CD8-positive, alpha-beta memory T cell (primary cell): ENCODE measurements at regions not wholly inside any gene's neighbourhood (a gene's known extent, or its start where the extent isn't known, plus 50 kb on each side); places are given as distances from the start of the nearest gene placed in this dataset.
"Not testable (repeated sequence)": the region's sequence is repeated elsewhere in the genome, so short reads cannot be mapped to it uniquely, and the experiment has no call there.

Experiments used
- CTCF ChIA-PET: fragments of 350-600 bp; sonication (Branson Sonifier 250); formaldehyde crosslinking; loops from one replicate; lab custom pipeline; 2021; ENCODE audit warnings: antibody characterized with exemption; lab: Charles Lee
- POLR2A ChIA-PET: fragments of 350-600 bp; sonication (Branson Sonifier 250); formaldehyde crosslinking; loops from one replicate; lab custom pipeline; 2021; ENCODE audit warnings: antibody characterized with exemption; lab: Charles Lee
- DNase-seq, 5 donors: peaks; one replicate each; pipeline versions ENCODE4 v3.0.0 to v3.0.0-alpha.2; 2020 to 2022; ENCODE audit warnings: mixed read lengths in 1 of 5
- H3K27ac ChIP-seq: one replicate; pipeline ENCODE4 v1.7.0; 2013; ENCODE audit warnings: low read depth, mild to moderate bottlenecking, low read length, moderate library complexity
- H3K27me3 ChIP-seq: 2 replicates; pipeline ENCODE4 v1.7.0; 2013; ENCODE audit warnings: low read length, mild to moderate bottlenecking; ENCODE audit not compliant: insufficient read depth, poor library complexity, severe bottlenecking
- H3K36me3 ChIP-seq: 2 replicates; pipeline ENCODE4 v1.7.0; 2013; ENCODE audit warnings: mild to moderate bottlenecking, low read length, moderate library complexity; ENCODE audit not compliant: insufficient read depth
- H3K4me1 ChIP-seq: 2 replicates; pipeline ENCODE4 v1.7.0; 2013; ENCODE audit warnings: mild to moderate bottlenecking, low read length, moderate library complexity; ENCODE audit not compliant: insufficient read depth
- H3K4me3 ChIP-seq: 2 replicates; pipeline ENCODE4 v1.7.0; 2013; ENCODE audit warnings: mild to moderate bottlenecking, low read length
- H3K9me3 ChIP-seq: 2 replicates; pipeline ENCODE4 v1.7.0; 2013; ENCODE audit warnings: mild to moderate bottlenecking, low read length
- H3K27ac Mint-ChIP-seq, 8 donors: one replicate each; pipeline ENCODE4 v1.8.0; 2020 to 2021; ENCODE audit warnings: mixed read lengths in 8 of 8, mild to moderate bottlenecking in 6 of 8, inconsistent platforms in 3 of 8, moderate library complexity in 3 of 8
- H3K27me3 Mint-ChIP-seq, 2 donors: one replicate each; pipeline ENCODE4 v1.8.0; 2020 to 2021; ENCODE audit warnings: mixed read lengths in 2 of 2, mild to moderate bottlenecking in 1 of 2, moderate library complexity in 1 of 2
- H3K36me3 Mint-ChIP-seq, 3 donors: one replicate each; pipeline ENCODE4 v1.8.0; 2020 to 2021; ENCODE audit warnings: mixed read lengths in 3 of 3, inconsistent platforms in 1 of 3, mild to moderate bottlenecking in 1 of 3
- H3K4me1 Mint-ChIP-seq, 3 donors: one replicate each; pipeline ENCODE4 v1.8.0; 2020 to 2021; ENCODE audit warnings: mixed read lengths in 3 of 3, inconsistent platforms in 1 of 3, mild to moderate bottlenecking in 1 of 3
- H3K4me3 Mint-ChIP-seq, 7 donors: one replicate each; pipeline ENCODE4 v1.8.0; 2020 to 2021; ENCODE audit warnings: mixed read lengths in 7 of 7, mild to moderate bottlenecking in 6 of 7, moderate library complexity in 4 of 7, inconsistent platforms in 2 of 7
- H3K9me3 Mint-ChIP-seq, 5 donors: one replicate each; pipeline ENCODE4 v1.8.0; 2020 to 2022; ENCODE audit warnings: mixed read lengths in 5 of 5, mild to moderate bottlenecking in 3 of 5, moderate library complexity in 2 of 5, inconsistent platforms in 1 of 5

DNA sequence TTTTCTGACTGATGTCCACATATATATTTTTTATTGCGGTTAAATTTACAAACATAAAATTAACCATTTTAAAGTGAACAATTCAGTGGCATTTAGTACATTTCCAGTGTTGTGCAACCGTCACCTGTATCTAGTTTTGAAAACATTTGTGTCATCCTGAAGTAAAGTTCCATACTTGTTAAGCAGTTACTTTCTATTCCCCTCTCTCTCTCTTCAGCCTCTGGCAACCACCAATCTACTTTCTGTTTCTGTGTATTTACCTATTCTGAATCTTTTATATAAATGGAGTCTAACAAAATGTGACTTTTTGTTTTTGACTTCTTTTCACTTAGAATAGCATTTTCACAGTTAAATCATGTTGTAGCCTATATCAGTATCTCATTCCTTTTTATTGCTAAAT lies 480.1 kb upstream of the SMARCA2 start:
- ChIA-PET POLR2A (no interaction called here), CTCF (no interaction called here)
- peaks cover 0 to 4% (median 0%) of the 10 kb centered on the region in 3 donors for H3K4me1 Mint-ChIP-seq
- H3K27ac Mint-ChIP-seq: no peak overlapping the region
- Histone ChIP-seq H3K36me3 (no peaks in the 10 kb centered on the region), H3K4me3 (no peak overlapping the region), H3K9me3 (no peaks in the 10 kb centered on the region), H3K4me1 (no peaks in the 10 kb centered on the region), H3K27ac (no peak overlapping the region), H3K27me3 (no peaks in the 10 kb centered on the region)
- H3K4me3 Mint-ChIP-seq: no peak overlapping the region
- H3K36me3 Mint-ChIP-seq: no peaks in the 10 kb centered on the region
- H3K27me3 Mint-ChIP-seq: no peaks in the 10 kb centered on the region
- H3K9me3 Mint-ChIP-seq: peaks cover 0 to 2% (median 0%) of the 10 kb centered on the region in 5 donors
- no peak for DNase-seq

DNA sequence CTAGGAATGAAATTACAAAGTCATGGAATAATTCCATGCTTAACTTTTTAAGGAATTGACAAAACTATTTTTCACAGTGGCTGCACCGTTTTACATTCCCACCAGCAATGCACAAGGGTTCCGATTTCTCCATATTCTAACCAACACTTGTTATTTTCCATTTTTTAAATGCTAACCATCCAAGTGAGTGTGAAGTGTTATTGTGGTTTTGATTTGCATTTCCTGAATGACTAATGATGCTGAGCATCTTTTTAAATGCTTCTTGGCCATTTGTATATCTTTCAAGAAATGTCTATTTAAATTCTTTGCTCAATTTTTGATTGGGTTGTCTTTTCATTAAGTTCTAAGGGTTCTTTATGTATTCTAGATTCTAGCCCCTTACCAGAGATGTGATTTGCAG lies 479.5 kb upstream of the SMARCA2 start:
- Mint-ChIP-seq H3K36me3 (no peaks in the 10 kb centered on the region), H3K4me1 (peaks cover 0 to 4% (median 0%) of the 10 kb centered on the region in 3 donors), H3K4me3 (no peak overlapping the region), H3K9me3 (peaks cover 0 to 2% (median 0%) of the 10 kb centered on the region in 5 donors), H3K27ac (no peak overlapping the region), H3K27me3 (no peaks in the 10 kb centered on the region)
- Histone ChIP-seq H3K9me3 (no peaks in the 10 kb centered on the region), H3K36me3 (no peaks in the 10 kb centered on the region), H3K27ac (no peak overlapping the region), H3K27me3 (no peaks in the 10 kb centered on the region), H3K4me3 (no peak overlapping the region), H3K4me1 (no peaks in the 10 kb centered on the region)
- CTCF ChIA-PET: no interaction called here
- DNase-seq: no peak
- POLR2A ChIA-PET: no interaction called here

DNA sequence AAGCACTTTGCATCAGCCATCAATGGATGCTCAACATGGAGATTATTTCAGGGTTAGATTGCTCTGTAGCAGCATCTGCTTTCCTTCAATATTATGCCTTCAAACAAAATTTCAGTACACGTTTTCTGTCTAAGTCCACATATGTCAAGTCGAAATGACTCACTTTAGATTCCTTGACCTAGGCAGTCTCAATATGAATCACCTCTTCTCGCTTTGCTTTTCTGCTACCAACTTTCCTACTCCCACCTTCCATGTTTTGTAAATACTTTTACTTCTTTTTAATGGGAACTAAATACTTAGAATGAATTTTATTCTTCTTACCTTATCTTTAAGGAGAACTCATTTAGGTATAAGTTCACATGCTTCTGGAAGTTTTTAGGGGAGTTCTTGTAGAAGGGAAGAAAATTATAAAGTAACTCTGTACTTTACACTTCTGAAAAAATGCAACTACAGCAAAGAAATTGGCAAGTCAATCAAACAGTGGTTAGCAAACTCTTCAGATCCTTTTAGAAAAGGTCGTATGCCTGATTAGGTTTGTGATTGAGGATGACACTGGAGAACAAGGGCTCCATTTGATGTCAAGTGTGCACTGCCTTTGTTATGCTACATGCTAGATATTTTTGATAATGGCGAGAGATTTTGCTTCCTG lies 478.5 kb upstream of the SMARCA2 start:
- no peaks in the 10 kb centered on the region for H3K36me3 ChIP-seq
- POLR2A ChIA-PET: no interaction called here
- no peak overlapping the region for H3K27ac ChIP-seq
- H3K36me3 Mint-ChIP-seq: no peaks in the 10 kb centered on the region
- H3K9me3 Mint-ChIP-seq: peaks cover 0 to 2% (median 0%) of the 10 kb centered on the region in 5 donors
- no peak overlapping the region for H3K4me3 Mint-ChIP-seq
- no peak overlapping the region for H3K4me3 ChIP-seq
- peaks cover 0 to 4% (median 0%) of the 10 kb centered on the region in 3 donors for H3K4me1 Mint-ChIP-seq
- no peaks in the 10 kb centered on the region for H3K4me1 ChIP-seq
- DNase-seq: no peak
- CTCF ChIA-PET: no interaction called here
- no peaks in the 10 kb centered on the region for H3K9me3 ChIP-seq
- H3K27ac Mint-ChIP-seq: no peak overlapping the region
- no peaks in the 10 kb centered on the region for H3K27me3 Mint-ChIP-seq
- no peaks in the 10 kb centered on the region for H3K27me3 ChIP-seq

DNA sequence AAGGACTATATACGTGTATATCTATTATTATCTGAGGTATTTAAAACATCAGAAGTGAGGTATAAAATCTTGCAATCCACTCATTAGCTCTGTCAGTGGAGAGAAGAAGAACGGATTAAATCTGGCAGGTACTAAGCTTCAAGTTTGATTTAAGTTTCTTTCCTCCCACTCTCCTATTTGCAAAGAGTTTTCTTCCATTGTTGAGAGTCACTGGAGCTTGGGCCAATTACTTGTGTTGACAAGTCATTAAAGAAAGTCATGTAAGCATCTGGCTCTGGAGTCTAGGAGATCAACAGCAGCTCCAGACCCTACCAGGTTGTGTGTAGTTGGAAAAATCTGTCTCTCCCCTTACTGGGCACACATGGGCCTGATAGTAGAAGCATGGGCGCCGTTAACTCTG lies 476.8 kb upstream of the SMARCA2 start:
- no peaks in the 10 kb centered on the region for H3K9me3 ChIP-seq
- peaks cover 0 to 4% (median 0%) of the 10 kb centered on the region in 3 donors for H3K4me1 Mint-ChIP-seq

DNA sequence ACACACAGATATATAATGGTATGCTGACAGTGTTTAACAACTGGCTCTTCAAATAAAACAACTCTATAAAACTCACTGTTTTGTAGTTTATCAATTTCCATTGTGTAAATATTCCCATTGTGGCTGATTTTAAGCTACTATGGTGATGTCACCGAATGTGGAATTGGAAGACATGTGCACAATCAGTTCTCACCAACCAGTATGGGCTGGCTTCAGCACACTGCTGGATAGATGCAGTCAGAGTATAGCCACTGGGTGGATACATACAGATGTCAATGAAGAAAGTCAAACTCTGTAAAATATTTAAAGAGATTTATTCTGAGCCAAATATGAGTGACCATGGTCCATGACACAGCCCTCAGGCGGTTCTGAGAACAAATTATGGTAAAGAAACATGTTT lies 475.9 kb upstream of the SMARCA2 start:
- H3K4me3 ChIP-seq: no peak overlapping the region
- H3K27me3 Mint-ChIP-seq: no peaks in the 10 kb centered on the region
- H3K4me1 ChIP-seq: no peaks in the 10 kb centered on the region
- no peak overlapping the region for H3K4me3 Mint-ChIP-seq
- peaks cover 0 to 4% (median 0%) of the 10 kb centered on the region in 3 donors for H3K4me1 Mint-ChIP-seq
- H3K27ac ChIP-seq: no peak overlapping the region
- no peaks in the 10 kb centered on the region for H3K9me3 ChIP-seq
- ChIA-PET CTCF (no interaction called here), POLR2A (no interaction called here)
- no peak overlapping the region for H3K27ac Mint-ChIP-seq
- no peaks in the 10 kb centered on the region for H3K36me3 Mint-ChIP-seq
- H3K9me3 Mint-ChIP-seq: peaks cover 0 to 2% (median 0%) of the 10 kb centered on the region in 5 donors
- DNase-seq: no peak
- H3K36me3 ChIP-seq: no peaks in the 10 kb centered on the region
- no peaks in the 10 kb centered on the region for H3K27me3 ChIP-seq

More for the DNA sequence above, 476.8 kb upstream of the SMARCA2 start:
- CTCF ChIA-PET: no interaction called here
- POLR2A ChIA-PET: no interaction called here
- Histone ChIP-seq H3K36me3 (no peaks in the 10 kb centered on the region), H3K27ac (no peak overlapping the region), H3K27me3 (no peaks in the 10 kb centered on the region), H3K4me3 (no peak overlapping the region), H3K4me1 (no peaks in the 10 kb centered on the region)
- Mint-ChIP-seq H3K4me3 (no peak overlapping the region), H3K9me3 (peaks cover 0 to 2% (median 0%) of the 10 kb centered on the region in 5 donors), H3K27me3 (no peaks in the 10 kb centered on the region), H3K36me3 (no peaks in the 10 kb centered on the region), H3K27ac (no peak overlapping the region)
- no peak for DNase-seq

DNA sequence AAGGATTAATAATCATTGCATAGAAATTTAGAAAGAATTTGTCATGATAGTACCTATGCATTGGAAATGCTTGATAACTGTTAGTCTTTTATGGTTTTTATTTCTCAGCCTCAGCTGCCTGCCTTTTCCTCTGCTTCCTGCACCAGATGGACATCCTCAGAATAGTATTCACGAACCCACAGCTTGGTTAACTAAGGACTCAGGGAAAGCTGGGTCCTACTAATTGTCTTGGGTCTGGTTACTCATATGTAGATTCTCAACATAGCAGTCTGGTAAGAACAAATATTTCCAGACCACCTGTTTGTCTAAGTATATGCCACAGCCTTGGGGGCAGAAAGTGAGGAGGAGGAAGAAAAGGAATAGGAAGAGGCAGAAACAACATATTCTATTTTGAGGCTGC lies 464.5 kb upstream of the SMARCA2 start:
- peaks cover 0 to under 1% (median 0%) of the 10 kb centered on the region in 5 donors for H3K9me3 Mint-ChIP-seq
- no peaks in the 10 kb centered on the region for H3K4me1 ChIP-seq
- no peaks in the 10 kb centered on the region for H3K36me3 ChIP-seq
- ChIA-PET POLR2A (no interaction called here), CTCF (no interaction called here)
- peaks cover 2 to 4% of the 10 kb centered on the region in 2 donors for H3K27me3 Mint-ChIP-seq
- no peak overlapping the region for H3K27ac ChIP-seq
- H3K4me1 Mint-ChIP-seq: no peaks in the 10 kb centered on the region
- no peaks in the 10 kb centered on the region for H3K36me3 Mint-ChIP-seq
- no peak for DNase-seq
- no peak overlapping the region for H3K4me3 ChIP-seq
- no peaks in the 10 kb centered on the region for H3K9me3 ChIP-seq
- H3K4me3 Mint-ChIP-seq: no peak overlapping the region
- no peak overlapping the region for H3K27ac Mint-ChIP-seq
- H3K27me3 ChIP-seq: no peaks in the 10 kb centered on the region

DNA sequence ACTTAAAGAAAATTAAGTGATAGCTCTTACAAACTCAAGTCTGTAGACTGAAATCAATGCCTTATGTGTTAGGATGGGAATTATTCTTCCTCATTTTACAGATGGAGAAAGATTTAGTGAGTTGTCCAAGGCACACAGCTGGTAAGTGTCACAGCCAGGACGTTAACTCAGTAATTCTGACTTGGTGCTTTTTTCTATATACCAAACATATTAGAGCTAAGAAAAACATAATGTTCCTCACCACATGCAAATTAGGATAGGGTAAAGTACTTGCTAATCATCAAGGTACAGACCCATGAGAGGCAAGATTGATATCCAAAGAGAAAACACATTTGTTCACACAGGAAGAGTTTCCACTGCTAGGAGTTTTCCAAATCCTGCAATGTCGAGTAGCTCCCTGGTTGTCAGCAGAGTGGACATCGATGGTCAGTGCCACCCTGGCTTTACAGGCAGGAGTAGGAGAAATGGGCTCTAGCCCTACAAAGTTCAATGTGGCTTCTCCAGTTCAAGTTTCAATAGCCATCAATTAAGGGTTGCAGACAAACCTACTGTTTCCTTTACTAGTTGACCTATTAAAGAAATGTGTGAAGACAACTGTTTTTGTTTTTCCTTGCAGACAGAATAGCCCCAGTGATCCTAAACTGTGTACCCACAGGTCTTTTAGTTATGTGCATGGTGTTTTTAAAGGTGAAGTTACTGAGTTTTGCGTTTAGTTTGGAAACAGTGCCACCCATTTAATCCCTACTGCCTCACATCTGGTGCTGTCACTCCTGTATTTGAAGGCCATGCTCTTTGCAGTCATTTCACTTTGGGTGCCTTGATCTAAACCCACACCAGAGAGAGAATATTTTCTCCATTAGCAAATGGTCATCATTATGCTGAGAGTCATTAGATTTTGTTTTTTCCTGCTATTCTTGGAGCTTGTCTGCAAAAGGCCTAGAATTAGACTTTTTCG lies 460.8 kb upstream of the SMARCA2 start:
- H3K27ac ChIP-seq: no peak overlapping the region
- Mint-ChIP-seq H3K27me3 (no peaks in the 10 kb centered on the region), H3K27ac (no peak overlapping the region), H3K9me3 (peaks cover 0 to 2% (median 0%) of the 10 kb centered on the region in 5 donors), H3K4me3 (no peak overlapping the region), H3K36me3 (no peaks in the 10 kb centered on the region), H3K4me1 (no peaks in the 10 kb centered on the region)
- H3K36me3 ChIP-seq: no peaks in the 10 kb centered on the region
- DNase-seq: no peak
- ChIA-PET POLR2A (no interaction called here), CTCF (no interaction called here)
- H3K9me3 ChIP-seq: no peaks in the 10 kb centered on the region
- no peaks in the 10 kb centered on the region for H3K4me1 ChIP-seq
- no peak overlapping the region for H3K4me3 ChIP-seq
- H3K27me3 ChIP-seq: no peaks in the 10 kb centered on the region

DNA sequence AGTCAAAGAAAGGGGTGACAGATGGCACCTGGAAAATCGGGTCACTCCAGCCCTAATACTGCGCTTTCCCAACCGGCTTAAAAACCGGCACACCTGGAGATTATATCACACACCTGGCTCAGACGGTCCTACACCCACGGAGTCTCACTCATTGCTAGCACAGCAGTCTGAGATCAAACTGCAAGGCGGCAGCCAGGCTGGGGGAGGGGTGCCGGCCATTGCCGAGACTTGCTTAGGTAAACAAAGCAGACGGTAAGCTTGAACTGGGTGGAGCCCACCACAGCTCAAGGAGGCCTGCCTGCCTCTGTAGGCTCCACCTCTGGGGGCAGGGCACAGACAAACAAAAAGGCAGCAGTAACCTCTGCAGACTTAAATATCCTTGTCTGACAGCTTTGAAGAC lies 456.5 kb upstream of the SMARCA2 start:
- H3K27me3 ChIP-seq, H3K4me3 ChIP-seq, H3K36me3 ChIP-seq, H3K27ac ChIP-seq, DNase-seq, H3K4me1 Mint-ChIP-seq, H3K4me3 Mint-ChIP-seq, CTCF ChIA-PET, H3K4me1 ChIP-seq, H3K9me3 ChIP-seq, H3K27ac Mint-ChIP-seq, H3K36me3 Mint-ChIP-seq, POLR2A ChIA-PET, H3K27me3 Mint-ChIP-seq, H3K9me3 Mint-ChIP-seq: not testable (repeated sequence)
